Globus pallidus (tissue), 1 donor: ENCODE measurements at regions not wholly inside any gene's neighbourhood (a gene's known extent, or its start where the extent isn't known, plus 50 kb on each side); places are given as distances from the start of the nearest gene placed in this dataset.
"Not testable (repeated sequence)": the region's sequence is repeated elsewhere in the genome, so short reads cannot be mapped to it uniquely, and the experiment has no call there.

ENCODE experiments used
- DNase-seq: peaks from one replicate; pipeline ENCODE4 v3.0.0-alpha.2; 2015; ENCODE audit warnings: low spot score

DNA sequence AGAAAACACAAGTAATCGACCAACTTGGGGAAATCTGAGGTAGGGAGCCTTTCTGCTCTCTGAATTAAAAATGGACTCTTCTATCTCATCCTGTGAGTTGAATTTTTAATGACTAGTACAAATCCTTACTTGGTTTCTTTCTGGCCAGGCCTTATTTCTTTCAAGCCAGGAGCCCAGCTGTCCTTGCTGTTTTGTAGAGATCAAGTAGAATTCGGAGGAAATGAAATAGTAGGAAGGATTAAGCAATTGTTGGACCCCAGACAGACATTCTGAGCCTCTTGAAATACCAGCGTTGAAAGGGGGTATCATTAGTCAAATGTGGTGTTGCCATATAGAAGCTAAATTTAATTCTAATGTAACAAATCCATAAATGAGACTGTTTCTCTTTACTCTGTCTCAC, 53.7 kb upstream of the SMIM15 start:
- DNase-seq, result peak; percentile 16

DNA sequence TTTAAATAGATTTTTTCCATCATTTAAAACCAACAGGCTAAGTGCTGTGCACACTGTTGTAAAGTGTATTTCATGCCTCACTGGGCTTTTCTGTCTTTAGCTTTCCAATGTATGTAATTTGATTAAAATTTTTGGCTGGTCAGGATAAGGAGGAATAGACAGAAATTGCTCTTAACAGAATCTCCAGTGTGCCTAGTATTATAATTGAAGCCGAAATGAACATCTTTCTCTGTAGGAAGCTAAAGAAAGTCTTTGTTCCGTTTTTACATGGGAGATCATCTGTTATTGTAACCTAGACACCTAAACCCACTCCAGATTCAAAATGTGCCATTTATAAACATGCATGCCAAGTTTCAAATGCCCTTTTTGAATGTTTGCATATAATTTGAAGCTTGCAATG, 54.5 kb upstream of the SMIM15 start:
- no peak for DNase-seq

- no peak for DNase-seq
Observed at GRCh38 chr5:61217214-61217613, 54.9 kb upstream of the SMIM15 start.

GRCh38 chr5:61228229-61228628, 66.0 kb upstream of the SMIM15 start:
- no peak for DNase-seq

DNA sequence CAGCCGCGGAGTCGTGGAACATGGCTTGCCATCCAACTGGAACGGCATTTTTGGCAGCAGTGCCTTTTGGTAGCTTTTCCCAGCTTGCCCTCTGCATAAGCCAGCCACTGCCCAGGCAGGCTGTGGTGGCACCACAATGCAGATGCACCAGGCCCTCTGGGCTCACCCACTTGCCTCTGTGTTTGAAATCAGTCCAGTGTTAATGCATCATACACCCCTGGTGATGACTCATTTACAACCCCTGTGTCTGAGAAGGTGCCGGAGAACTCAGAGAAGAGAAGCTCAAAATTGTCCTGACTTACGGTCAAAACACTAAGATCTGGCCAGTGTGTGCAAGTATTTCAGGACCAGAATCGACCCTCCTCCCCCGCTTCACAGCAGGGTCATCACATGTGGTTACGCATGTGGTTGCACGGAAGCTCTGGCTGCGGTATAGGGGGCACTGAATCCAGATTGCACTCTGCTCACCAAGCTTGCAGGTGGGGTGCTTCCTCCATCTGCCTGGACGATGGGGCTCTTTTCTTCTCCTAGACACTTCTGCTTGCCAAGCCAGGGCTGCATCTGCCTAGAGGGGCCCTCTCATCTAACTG, 66.5 kb upstream of the SMIM15 start:
- DNase-seq, result no peak

DNA sequence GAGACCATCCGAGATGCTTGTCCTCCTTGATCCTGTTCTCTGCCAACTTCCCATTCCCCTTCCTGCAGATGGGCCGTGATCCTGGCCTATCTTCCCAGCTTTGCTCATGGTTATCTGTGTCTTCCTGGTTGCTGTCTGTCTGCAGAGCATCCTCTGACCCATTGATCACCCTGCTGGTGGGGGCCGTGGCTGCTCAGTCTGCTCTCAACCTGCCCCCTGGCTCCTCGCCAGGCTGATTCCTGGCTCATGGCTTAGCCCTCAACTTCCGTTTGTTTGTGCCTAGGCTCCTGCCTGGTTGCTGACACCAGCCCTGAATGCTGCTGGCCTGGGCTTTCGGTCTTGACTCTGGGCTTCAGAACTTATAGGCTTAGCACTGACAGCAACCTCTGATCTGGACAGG, 67.1 kb upstream of the SMIM15 start:
- no peak for DNase-seq

GRCh38 chr5:61230492-61230891, 68.2 kb upstream of the SMIM15 start:
- no peak for DNase-seq

GRCh38 chr5:61231813-61232212, 69.5 kb upstream of the SMIM15 start:
- no peak for DNase-seq

DNA sequence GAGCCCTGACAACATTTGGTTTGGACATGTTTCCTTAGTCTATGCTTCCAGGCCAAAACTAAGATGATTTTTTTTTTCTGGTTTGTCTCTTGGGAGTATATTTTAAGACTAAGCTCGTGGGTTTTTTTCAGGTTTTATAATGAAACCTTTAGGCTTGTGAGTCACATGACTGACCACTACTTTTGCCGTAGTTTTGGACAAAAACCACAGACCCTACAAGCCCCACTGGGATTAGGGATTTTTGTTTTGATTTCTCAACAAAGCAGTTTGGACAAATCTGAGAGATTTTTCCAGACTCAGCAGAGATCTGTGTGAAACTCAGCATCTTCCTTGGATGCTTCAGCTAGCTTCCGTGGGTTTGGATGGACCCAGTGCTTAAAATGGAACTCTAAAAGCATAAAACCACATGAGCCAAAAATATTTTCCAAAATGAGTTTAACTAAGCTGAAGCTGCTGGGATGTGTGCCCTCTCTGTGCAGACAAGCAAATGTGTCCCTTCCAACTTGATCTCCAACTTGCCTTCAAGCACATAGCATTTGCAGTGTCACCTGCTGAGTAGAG, 70.3 kb upstream of the SMIM15 start:
- DNase-seq, result no peak

- no peak for DNase-seq
Observed at GRCh38 chr5:61234019-61234418, 71.8 kb upstream of the SMIM15 start.

DNA sequence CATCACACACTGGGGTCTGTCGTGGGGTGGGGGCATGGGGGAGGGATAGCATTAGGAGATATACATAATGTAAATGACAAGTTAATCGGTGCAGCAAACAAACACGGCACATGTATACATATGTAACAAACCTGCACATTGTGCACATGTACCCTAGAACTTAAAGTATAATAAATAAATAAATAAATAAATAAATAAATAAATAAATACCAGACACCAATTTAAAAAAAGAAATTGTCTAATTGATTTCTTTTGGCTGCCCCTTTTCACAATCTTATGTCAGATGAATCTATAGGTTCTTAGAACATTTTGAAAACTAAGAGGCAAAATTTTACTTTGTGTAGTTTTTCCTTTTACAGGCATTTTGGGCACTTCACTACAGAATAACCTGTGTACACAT, 74.4 kb upstream of the SMIM15 start:
- DNase-seq, result not testable (repeated sequence)

DNA sequence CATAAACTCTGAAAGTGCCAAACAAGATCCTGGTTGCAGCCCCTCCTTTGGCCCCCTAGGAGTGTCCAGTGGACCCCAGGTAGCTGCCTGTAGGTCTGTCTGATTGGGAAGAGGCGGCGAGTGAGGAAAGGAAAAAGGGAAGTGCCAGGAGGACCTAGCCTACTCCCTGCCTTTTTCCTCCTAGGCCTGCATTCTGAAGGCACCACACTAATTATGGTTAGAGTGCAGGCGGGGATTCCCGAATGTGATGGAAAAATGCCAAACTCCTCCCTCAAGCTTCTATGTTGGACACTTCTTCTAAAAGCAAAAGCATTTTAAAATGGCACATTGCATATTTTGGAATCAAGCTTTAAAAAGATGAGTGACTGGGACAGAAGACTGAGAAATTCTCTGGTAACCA, 83.2 kb upstream of the SMIM15 start:
- DNase-seq, result no peak

DNA sequence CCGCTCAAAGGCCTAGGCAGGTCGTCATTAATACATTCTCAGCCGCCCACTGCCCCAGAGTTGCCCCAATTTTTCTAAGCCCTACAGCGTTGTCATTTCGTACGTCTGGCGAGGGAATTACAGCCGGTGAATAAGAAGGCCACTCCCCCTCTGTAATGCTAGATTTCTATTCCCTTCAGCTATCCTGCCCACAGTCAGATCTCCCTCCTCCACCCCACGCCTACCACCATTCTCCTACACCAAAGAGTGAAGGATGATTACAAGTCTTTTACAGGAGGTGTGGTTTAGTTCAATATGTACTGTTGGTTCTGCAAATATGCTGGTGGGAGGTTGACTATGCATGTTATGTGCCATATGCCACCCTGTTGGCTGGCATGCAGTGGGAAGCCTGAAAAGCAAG, 83.7 kb upstream of the SMIM15 start:
- DNase-seq, result no peak

GRCh38 chr5:61246768-61247307, 84.6 kb upstream of the SMIM15 start:
- no peak for DNase-seq

- DNase-seq, result no peak
Observed at GRCh38 chr5:61251874-61252642, 80.0 kb upstream of the ZSWIM6 start.

GRCh38 chr5:61252643-61252925, 79.5 kb upstream of the ZSWIM6 start:
- DNase-seq, result no peak

- DNase-seq, result no peak
Observed at GRCh38 chr5:61253547-61253946, 78.5 kb upstream of the ZSWIM6 start.

DNA sequence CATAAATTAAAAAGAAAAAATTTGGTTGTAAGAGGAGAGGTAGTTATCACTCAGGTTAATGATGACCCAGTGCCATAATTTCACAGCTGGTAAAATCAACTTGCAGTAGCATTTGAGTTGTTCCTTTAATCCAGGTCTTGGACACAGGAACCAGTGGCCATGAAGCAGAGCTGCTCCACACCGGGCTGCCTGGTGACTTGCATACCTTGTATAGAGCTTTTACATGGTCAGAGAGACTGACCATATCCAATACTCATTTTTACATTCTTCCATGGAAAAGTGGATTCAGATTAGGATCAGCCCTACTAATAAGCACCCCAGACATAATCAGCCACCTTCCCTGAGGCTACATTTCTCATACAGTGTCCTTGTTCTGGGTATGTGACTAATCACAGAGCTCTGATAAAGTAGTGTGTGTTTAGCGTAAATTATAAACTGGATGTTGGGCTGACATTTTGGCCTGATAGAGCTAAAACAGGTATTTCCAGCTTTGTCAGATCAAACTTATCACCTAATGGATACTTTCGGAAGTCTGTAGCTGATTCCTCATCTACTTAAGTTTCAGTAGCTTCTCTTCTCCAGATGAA, 77.0 kb upstream of the ZSWIM6 start:
- DNase-seq, result no peak

- DNase-seq, result no peak
Observed at GRCh38 chr5:61256474-61256873, 75.6 kb upstream of the ZSWIM6 start.

DNA sequence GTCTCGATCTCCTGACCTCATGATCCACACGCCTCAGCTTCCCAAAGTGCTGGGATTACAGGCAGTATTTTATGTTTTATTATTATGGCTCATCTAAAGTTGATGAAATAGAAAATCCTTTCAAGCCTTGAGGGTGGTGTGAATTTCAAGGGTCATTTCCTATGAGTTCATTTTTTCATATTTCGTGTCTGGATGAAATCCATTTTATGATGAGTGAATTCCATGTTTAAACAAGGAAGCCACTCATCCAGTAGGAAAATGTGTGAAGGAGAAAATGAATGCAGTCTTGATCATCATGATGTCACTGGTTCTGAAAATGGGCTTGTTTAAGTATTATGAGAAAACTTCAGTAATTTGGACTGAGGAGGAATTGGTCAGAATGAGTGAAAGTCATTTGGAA, 74.6 kb upstream of the ZSWIM6 start:
- DNase-seq, result no peak

DNA sequence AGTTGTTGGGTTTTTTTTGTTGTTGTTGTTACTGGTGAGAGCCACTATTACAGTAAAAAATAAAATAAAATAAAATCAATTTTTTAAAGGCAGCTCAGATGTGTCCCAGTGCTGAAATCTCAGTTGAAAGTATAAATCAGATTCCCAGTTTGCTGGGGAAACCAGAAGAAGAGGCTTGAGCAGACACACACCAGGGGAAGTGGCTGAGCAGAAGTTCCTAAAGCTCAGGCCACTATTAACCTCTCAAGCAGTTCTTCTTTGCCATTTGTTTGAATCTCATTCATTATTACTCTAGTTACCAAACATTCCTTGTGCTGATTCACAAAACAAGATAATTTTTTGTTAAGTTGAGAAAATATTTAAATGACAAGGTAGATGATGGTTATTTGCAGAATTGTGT, 70.9 kb upstream of the ZSWIM6 start:
- DNase-seq, result no peak

GRCh38 chr5:61262080-61262479, 70.0 kb upstream of the ZSWIM6 start:
- DNase-seq, result no peak

DNA sequence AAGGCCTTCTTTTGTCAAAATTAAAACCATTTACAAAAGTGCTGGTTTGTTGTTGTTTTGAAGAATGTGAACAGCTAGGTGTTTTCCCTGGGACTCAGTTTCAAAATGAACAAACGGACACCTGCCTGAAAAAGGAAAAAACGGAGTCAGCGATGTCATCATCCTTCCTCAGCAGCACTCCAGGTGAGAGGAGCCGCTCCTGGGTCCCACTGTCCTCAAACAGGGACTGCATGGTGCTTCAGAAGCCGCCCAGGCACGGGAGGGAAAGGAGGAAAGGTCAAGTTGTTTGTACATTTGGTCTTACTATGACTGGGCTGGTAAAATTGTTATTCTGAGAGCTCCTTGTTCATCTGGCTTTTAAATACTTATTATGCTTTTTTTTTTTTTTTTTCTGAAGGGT, 69.0 kb upstream of the ZSWIM6 start:
- DNase-seq, result no peak
